ENCODE measurements at regions not wholly inside any gene's neighbourhood (a gene's known extent, or its start where the extent isn't known, plus 50 kb on each side); places are given as distances from the start of the nearest gene placed in this dataset.

DNA sequence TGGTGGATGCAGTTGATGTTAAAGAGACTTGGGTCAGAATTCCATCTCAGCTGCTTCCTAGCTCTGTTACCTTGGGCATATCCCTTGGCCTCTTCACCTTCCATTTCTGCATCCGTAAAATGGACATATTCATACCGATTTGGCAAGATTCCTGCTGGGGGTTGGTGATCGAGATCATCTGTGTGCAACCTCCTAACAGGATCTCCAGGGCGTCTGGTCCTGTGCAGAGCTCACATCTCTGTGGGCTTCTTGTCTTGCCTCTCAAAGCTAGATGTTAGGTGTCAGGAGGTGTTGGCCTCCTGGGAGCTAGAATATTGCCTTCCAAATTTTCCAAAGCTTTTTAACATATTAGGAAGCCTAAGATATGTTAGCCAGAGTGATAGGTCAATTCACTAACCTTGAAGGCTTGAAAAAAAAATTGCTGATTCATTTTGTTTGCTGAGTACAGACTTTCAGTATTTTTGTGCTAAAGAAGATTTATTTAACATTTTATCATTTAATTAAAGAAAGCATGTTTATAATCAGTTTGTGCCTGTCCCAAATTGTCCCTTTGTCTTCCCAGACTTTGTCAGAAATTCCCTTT is 69.7 kb upstream of the ZNF516 start:
- TF ChIP-seq, protein P1, sequence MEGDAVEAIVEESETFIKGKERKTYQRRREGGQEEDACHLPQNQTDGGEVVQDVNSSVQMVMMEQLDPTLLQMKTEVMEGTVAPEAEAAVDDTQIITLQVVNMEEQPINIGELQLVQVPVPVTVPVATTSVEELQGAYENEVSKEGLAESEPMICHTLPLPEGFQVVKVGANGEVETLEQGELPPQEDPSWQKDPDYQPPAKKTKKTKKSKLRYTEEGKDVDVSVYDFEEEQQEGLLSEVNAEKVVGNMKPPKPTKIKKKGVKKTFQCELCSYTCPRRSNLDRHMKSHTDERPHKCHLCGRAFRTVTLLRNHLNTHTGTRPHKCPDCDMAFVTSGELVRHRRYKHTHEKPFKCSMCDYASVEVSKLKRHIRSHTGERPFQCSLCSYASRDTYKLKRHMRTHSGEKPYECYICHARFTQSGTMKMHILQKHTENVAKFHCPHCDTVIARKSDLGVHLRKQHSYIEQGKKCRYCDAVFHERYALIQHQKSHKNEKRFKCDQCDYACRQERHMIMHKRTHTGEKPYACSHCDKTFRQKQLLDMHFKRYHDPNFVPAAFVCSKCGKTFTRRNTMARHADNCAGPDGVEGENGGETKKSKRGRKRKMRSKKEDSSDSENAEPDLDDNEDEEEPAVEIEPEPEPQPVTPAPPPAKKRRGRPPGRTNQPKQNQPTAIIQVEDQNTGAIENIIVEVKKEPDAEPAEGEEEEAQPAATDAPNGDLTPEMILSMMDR (IDR thresholded peaks at IDR 0.05; ENCODE audit: extremely low read depth, missing control alignments), result no peak
- no peak for DNase-seq (ENCODE audit: low spot score)

DNA sequence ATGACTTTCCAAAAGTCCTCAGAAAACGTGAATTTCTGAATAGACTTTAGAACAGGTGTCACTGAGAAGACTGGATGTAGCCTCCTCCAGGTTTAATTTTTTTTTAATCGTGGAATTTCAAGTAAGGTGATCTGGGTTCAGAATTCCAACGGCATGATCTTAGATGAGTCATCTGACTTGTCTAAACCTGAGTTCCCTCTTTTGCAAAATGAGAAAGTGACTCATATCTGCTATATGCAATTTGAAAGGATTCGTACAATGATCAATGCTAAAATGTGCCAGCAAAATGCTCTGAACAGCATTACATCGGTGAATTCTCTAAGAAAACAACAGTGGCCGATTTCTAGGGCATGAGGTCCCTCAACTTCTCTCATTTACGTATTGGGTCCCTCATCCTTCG is 69.1 kb upstream of the ZNF516 start:
- TF ChIP-seq, protein P1 (IDR thresholded peaks at IDR 0.05; ENCODE audit: extremely low read depth, missing control alignments), result no peak
- DNase-seq (ENCODE audit: low spot score), result no peak

DNA sequence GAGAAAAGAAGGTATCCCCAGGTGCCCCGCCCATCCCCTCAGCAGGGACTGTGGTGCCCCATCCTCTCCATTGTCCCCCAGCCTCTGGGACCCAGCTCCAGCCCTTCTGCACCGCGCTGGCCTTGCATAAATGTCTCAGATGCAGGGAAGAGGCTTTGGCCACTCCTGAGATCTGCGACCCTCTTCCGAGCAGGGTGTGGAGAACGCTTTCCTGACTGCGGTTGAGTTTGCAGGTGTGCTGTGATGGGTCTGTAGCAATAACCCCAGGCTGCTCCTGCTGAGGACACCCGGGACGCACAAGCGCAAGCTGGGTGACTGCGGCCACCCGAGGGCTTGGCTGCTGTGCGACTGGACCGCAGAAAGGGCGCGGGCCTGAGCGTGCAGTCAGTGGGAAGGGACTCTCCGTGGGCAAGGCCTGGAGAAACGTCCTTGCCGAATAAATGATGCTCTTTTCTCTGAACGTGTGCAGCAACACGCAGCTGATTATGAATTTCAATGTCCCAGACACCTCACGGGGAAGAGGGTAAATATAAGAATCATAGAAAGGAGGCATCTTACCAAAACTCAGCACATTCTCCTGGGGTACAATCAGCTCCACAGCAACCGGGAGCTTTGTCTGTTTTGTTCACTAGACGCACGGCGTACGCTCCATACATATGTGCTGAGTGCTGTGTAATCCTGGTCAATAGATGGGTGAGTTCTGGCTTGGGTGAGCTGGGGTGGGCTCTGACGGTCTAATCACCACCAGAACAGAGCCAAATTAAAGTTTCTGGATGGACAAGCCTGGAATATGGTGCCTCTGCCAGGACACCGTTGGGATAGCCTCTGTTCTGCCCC is 67.5 kb upstream of the ZNF516 start:
- TF ChIP-seq, protein P1 (IDR thresholded peaks at IDR 0.05; ENCODE audit: extremely low read depth, missing control alignments), result no peak
- no peak for DNase-seq (ENCODE audit: low spot score)

DNA sequence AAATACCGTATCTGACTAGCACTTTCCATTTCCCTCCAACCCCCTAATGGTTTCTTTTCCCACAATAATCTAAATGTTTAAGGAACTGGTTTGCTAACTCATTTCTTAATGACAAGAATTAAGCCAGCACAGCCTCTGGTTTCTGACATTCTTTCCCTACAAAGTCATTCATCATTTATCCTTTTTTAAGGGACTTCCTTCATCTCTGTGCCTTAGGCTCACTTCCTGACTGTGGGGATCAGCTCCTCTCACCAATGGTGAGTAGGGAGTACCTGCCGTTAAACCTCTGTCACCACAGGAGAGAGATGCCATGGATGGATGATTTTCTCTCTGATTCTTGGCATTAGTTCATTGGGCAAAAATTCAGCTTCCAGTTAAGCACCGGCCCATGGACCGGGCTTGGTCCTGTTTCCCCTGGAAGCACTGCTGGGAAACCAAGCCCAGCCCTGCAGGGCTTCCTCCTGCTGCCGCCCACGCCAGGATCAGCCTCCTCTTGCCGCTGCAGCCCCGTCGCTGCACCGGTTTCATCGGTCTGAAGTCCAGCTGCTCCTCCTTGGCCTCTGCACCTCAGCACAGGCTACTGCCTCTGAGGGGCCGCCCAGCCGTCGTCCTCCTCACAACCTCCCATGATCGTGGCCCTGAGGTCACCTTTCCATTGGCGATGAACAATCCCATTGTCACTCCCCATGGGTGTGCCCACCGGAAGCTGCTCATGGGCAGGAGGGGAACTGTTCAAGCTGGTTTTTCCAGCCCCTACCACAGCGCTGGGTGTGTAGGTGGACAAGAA is 64.0 kb upstream of the ZNF516 start:
- TF ChIP-seq, protein P1 (IDR thresholded peaks at IDR 0.05; ENCODE audit: extremely low read depth, missing control alignments), result no peak
- no peak for DNase-seq (ENCODE audit: low spot score)

DNA sequence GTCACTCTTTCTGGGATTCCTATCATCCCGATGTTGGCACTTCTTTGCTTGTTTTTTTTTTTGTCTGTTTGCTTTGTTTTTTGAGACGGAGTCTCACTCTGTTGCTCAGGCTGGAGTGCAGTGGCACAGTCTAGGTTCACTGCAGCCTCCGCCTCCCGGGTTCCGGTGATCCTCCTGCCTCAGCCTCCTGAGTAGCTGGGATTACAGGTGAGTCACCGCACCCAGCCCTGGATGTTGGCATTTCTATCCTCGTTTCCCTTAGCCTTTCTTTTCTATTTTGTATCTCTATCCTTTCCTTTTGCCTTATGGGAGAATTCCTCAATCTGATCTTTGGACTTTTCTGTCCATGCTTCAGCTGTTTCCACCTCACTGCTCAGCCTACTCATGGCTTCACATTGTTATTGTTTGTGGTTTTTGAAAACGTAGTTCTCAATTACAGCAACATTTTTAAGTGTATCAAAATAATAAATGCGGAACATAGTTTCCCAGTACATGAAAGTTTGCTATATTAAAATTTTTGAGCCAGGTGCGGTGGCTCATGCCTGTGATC is 62.1 kb upstream of the ZNF516 start:
- TF ChIP-seq, protein P1 (IDR thresholded peaks at IDR 0.05; ENCODE audit: extremely low read depth, missing control alignments), result no peak
- DNase-seq (ENCODE audit: low spot score), result no peak

DNA sequence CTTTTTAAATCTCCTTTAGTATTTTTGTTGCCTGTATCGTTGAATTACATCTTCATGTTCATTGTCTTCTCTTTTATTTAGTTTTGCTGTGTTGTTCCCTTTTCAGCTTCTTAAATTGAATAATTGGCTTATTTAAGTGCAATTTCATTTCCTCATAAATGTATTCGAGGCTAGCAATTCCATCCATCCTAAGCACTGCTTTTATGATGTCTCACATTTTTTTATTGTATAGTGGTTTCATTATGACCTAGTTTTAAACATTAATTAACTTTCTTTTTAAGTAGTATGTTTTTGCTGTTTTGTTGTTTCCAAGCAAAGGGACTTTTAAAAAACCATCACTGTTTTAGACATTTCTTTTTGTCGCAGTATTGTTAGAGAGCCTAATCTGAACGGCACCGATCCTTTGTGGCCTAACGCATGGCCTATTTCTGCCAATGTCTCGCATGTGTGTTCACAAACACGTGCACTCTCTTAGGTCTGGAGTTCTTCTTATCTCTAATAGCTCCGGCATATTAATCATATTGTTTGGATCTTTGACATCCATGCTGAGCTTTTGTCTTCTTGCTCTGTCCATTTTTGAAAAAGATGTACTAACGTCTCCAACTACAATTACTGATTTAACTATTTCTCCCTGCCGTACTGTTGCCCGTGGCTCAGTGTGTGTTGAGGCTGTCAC is 59.6 kb upstream of the ZNF516 start:
- TF ChIP-seq, protein P1 (IDR thresholded peaks at IDR 0.05; ENCODE audit: extremely low read depth, missing control alignments), result no peak
- no peak for DNase-seq (ENCODE audit: low spot score)
